ENCODE measurements at regions not wholly inside any gene's neighbourhood (a gene's known extent, or its start where the extent isn't known, plus 50 kb on each side); places are given as distances from the start of the nearest gene placed in this dataset.

DNA sequence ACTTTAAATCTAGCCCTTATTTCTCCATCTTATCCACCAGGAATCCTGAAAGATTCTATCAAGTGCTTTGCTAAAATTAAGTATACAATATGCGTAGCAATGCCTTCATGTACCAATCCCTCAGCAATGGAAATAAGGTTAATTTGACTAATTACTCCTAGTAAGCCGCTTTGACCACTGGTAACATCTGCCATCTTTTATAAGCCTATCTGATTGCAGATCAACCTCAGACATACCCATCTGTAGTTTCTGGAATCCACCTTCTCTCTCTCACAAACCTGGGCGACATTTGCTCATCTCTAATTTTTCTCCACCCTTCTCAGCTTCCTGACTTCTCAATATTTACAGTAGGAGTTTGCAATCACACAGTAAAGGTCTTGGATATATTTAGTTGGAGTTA lies 138.8 kb upstream of the CRHR1 start:
- TF ChIP-seq, protein P1, sequence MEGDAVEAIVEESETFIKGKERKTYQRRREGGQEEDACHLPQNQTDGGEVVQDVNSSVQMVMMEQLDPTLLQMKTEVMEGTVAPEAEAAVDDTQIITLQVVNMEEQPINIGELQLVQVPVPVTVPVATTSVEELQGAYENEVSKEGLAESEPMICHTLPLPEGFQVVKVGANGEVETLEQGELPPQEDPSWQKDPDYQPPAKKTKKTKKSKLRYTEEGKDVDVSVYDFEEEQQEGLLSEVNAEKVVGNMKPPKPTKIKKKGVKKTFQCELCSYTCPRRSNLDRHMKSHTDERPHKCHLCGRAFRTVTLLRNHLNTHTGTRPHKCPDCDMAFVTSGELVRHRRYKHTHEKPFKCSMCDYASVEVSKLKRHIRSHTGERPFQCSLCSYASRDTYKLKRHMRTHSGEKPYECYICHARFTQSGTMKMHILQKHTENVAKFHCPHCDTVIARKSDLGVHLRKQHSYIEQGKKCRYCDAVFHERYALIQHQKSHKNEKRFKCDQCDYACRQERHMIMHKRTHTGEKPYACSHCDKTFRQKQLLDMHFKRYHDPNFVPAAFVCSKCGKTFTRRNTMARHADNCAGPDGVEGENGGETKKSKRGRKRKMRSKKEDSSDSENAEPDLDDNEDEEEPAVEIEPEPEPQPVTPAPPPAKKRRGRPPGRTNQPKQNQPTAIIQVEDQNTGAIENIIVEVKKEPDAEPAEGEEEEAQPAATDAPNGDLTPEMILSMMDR (IDR thresholded peaks at IDR 0.05; ENCODE audit: extremely low read depth, low read depth, low read length) = no peak
- peaks cover 40% of the 10 kb centered on the region for H3K27me3 ChIP-seq (ENCODE audit: insufficient read depth, low read length)
- DNase-seq (ENCODE audit: insufficient read length, low spot score, missing footprints) = peak; percentile 37

DNA sequence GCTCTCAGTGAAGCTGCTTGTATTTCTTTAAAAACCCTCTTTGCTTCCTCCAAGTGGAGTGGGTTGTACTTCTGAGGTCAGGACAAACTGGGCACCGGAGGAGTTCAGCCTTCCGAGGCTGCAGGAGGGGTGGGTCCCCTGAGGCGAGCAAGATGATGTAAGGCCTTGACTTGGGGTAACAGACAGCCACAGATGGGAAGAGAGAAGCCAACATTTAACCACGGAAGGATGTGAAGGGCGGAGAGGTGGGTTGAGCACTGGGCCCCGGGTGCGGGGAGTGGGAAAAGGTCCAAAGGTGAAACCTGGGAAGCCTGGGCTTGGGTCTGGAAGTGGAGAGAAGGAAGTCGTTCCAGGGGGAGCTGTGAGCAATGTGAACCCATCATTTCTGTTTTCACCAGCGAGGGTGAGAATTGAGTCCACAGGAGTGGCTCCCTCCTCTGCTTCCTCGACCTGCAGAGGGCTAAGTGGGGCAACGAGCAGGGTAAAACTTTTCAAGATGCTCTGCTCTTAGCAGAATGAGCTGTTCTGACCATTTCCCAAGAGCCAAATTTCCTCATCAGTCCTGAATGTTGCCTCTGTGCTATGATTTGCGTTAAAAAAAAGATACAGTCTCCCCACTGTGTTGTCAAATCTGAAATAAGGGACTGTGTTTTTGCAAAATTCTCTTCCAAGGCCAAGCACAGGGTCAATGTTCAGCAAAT lies 137.7 kb upstream of the CRHR1 start:
- peak; percentile 43 for DNase-seq (ENCODE audit: insufficient read length, low spot score, missing footprints)
- Histone ChIP-seq H3K4me2 (ENCODE audit: insufficient read depth, low read length) (no peak overlapping the region), H3K27me3 (ENCODE audit: insufficient read depth, low read length) (peaks cover 40% of the 10 kb centered on the region), H4K20me1 (ENCODE audit: insufficient read depth, low read length) (peaks cover 6% of the 10 kb centered on the region), H3K79me2 (ENCODE audit: insufficient read depth, low read length) (no peaks in the 10 kb centered on the region), H3K27ac (ENCODE audit: low read depth, low read length) (no peak overlapping the region), H3K9me3 (ENCODE audit: low read depth, low read length) (no peaks in the 10 kb centered on the region), H3K4me1 (ENCODE audit: insufficient read depth, low read length) (no peaks in the 10 kb centered on the region), H2AFZ (ENCODE audit: low read length) (no peak overlapping the region), H3K36me3 (ENCODE audit: insufficient read depth, low read length) (no peaks in the 10 kb centered on the region), H3K4me3 (ENCODE audit: insufficient read depth, low read length) (no peak overlapping the region)
- TF ChIP-seq, protein P1 (IDR thresholded peaks at IDR 0.05; ENCODE audit: extremely low read depth, low read depth, low read length) = no peak

More for the DNA sequence above, 138.8 kb upstream of the CRHR1 start:
- Histone ChIP-seq H2AFZ (ENCODE audit: low read length) (no peak overlapping the region), H3K4me3 (ENCODE audit: insufficient read depth, low read length) (no peak overlapping the region), H3K27ac (ENCODE audit: low read depth, low read length) (no peak overlapping the region), H3K4me2 (ENCODE audit: insufficient read depth, low read length) (no peak overlapping the region), H3K9me3 (ENCODE audit: low read depth, low read length) (no peaks in the 10 kb centered on the region), H3K36me3 (ENCODE audit: insufficient read depth, low read length) (no peaks in the 10 kb centered on the region), H3K79me2 (ENCODE audit: insufficient read depth, low read length) (no peaks in the 10 kb centered on the region), H4K20me1 (ENCODE audit: insufficient read depth, low read length) (peaks cover 8% of the 10 kb centered on the region), H3K4me1 (ENCODE audit: insufficient read depth, low read length) (no peaks in the 10 kb centered on the region)

DNA sequence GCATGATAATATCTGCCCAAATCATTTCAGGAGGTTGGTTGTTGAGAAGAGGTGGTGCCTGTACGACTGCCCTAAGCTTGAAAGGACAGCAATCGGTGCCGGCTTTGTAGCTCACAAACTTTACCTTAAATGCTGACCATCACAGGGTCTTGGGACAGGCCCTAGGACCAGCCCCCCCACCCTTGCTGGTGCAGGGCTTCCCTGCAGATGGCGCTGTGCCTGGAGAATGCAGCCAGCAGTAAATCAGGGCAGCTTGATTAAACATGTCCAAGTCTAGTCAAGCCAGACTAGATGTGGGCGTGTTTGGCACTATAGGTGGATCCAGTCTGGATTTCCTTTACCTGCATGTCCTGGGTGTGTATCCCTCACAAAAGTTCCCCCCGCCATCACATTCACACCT lies 135.5 kb upstream of the CRHR1 start:
- no peak overlapping the region for H3K4me2 ChIP-seq (ENCODE audit: insufficient read depth, low read length)
- H3K9me3 ChIP-seq (ENCODE audit: low read depth, low read length) = no peaks in the 10 kb centered on the region
- DNase-seq (ENCODE audit: insufficient read length, low spot score, missing footprints) = no peak
- no peaks in the 10 kb centered on the region for H3K79me2 ChIP-seq (ENCODE audit: insufficient read depth, low read length)
- H3K4me1 ChIP-seq (ENCODE audit: insufficient read depth, low read length) = no peaks in the 10 kb centered on the region
- no peak overlapping the region for H3K27ac ChIP-seq (ENCODE audit: low read depth, low read length)
- no peak overlapping the region for H2AFZ ChIP-seq (ENCODE audit: low read length)
- no peaks in the 10 kb centered on the region for H3K36me3 ChIP-seq (ENCODE audit: insufficient read depth, low read length)
- H3K27me3 ChIP-seq (ENCODE audit: insufficient read depth, low read length) = peaks cover 40% of the 10 kb centered on the region
- TF ChIP-seq, protein P1 (IDR thresholded peaks at IDR 0.05; ENCODE audit: extremely low read depth, low read depth, low read length) = no peak
- peaks cover 6% of the 10 kb centered on the region for H4K20me1 ChIP-seq (ENCODE audit: insufficient read depth, low read length)
- no peak overlapping the region for H3K4me3 ChIP-seq (ENCODE audit: insufficient read depth, low read length)

DNA sequence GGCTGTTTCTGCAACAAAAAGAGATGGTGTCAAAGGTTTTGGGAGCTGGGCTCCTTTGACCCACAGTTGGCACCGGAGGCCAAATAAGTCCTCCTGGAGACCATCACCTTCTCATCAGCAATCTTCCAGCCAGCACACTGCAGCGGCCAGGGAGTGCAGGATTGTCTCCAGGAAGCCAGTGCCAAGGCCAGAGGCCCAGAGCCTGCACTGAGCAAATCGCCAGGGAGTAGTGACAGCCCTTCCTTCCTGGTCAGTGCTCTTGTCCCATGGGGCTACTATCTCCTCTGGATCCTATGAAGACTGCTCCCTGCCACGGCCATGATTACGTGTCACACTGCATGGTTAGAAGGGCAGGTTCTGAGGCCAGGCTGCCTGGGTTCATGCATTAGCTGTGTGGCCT lies 134.3 kb upstream of the CRHR1 start:
- Histone ChIP-seq H3K36me3 (ENCODE audit: insufficient read depth, low read length) (no peaks in the 10 kb centered on the region), H3K4me1 (ENCODE audit: insufficient read depth, low read length) (no peaks in the 10 kb centered on the region), H4K20me1 (ENCODE audit: insufficient read depth, low read length) (peaks cover 3% of the 10 kb centered on the region), H3K9me3 (ENCODE audit: low read depth, low read length) (no peaks in the 10 kb centered on the region), H3K79me2 (ENCODE audit: insufficient read depth, low read length) (no peaks in the 10 kb centered on the region), H3K4me2 (ENCODE audit: insufficient read depth, low read length) (no peak overlapping the region), H3K4me3 (ENCODE audit: insufficient read depth, low read length) (no peak overlapping the region), H3K27me3 (ENCODE audit: insufficient read depth, low read length) (peaks cover 40% of the 10 kb centered on the region), H2AFZ (ENCODE audit: low read length) (no peak overlapping the region), H3K27ac (ENCODE audit: low read depth, low read length) (no peak overlapping the region)
- TF ChIP-seq, protein P1 (IDR thresholded peaks at IDR 0.05; ENCODE audit: extremely low read depth, low read depth, low read length) = no peak
- no peak for DNase-seq (ENCODE audit: insufficient read length, low spot score, missing footprints)
